NCI-H187 treated with DMSO at 0.1 percent for 48 hours (cell line): ENCODE measurements at regions not wholly inside any gene's neighbourhood (a gene's known extent, or its start where the extent isn't known, plus 50 kb on each side); places are given as distances from the start of the nearest gene placed in this dataset.

Experiments used
- DNase-seq: peaks from one replicate; lab custom pipeline; 2025; lab: John Stamatoyannopoulos, UW

DNA sequence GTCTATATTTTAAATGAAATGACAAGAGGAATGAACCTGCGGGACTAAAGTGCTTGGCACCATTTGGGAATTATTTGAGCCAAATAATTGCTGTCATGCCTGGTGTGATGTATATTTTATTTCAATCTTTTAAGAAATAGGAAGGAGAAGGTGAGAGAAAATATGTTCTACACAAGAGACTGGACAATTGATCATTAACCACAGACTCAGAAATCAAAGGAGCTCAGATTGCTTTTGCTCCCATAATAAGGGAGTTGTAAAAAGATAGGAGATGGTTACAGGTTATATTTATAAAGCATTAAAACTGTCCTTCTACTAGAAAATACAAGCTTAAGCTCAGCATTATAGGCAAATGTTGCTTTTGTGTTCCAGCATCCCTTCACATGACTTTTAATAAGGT, 515.2 kb upstream of the SULF2 start:
- no peak for DNase-seq

DNA sequence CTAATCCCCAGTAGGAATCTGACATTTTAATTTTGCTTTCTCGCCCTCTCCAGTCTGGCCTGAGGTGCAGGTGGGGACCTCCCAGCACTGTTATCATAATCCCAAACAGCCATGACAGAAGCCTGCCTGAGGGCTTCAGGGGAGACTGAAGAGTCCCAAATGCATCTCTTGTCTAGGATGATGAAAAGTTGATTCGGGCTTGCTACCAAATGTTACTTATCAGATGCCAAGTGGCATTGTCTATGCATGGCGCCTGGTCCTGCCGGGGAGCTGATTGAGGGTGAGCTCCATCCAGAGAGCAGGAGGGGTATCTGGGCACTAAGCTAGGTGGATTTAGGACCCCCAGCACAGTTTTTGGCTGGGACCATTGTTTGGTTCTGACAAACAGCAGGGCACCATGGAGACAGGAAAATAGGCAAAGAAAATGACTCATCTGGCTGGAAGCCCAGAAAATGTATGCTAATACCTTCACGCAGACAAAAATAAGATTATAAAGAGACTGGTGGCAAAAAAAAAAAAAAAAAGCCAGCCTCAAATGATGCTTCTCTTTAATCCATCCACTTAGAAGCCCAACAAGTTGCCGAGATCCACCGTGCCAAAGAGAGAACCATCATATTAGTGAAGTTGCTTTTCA, 513.7 kb upstream of the SULF2 start:
- no peak for DNase-seq

DNA sequence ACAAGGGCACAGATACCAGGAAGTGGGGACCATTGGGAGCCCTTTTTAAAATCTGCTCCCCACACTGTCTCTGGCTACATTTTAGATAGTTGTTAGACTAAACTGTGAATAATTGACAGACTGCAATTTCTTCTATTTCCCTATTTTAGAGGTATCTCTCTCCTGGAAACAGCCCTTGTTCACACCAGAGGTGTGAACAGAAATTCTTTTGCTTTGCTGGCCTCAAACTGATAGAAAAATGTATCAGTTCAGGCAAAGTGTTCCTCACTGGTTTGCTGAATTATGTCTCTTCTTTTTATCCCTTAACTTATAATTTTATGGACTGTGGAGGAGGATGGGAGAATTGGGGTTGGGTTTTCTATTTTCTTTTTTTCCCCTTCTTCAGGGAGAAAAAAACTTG, 513.2 kb upstream of the SULF2 start:
- no peak for DNase-seq

DNA sequence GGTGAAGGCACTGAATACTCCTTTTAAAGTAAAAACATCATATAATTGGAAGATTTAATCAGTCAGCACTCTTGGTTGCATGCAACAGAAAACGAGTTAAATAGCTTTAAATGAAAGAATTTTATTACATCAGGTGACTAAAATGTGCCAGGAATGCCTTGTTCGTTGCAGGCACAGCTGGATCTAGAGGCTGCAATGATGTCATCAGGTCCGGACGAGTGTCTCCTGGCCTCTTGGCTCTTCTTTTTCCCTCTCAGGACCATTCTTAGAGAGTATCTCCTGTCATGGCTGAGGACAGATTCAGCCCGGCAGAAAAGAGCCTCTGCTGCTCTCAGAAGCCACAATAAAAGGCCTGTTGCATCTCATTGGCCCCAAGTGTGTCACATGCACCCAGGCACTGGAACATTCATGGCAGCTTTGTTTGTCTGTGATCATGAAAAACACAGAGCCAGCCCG, 510.7 kb upstream of the SULF2 start:
- no peak for DNase-seq

DNA sequence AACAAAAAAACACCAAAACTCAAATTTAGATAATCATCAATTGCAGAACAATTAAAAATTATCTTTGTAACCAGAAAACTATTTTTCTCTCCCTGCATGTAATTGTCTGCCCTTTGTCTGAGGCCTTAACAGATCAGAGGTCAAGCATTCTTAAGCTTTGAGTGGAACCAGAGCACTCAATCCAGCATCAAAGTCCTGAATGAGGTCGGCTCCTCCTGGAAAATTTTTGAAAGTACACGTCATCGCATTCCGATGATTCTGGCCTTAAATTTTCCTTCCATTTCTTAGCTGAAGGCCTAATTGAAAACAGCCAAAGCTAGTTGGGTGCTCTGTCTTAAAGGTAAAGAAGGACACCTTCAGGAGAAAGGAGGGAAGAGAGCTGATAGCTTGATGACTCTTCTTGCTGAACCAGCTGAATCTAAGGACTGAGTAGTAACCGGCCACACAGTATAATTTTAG, 510.2 kb upstream of the SULF2 start:
- no peak for DNase-seq

DNA sequence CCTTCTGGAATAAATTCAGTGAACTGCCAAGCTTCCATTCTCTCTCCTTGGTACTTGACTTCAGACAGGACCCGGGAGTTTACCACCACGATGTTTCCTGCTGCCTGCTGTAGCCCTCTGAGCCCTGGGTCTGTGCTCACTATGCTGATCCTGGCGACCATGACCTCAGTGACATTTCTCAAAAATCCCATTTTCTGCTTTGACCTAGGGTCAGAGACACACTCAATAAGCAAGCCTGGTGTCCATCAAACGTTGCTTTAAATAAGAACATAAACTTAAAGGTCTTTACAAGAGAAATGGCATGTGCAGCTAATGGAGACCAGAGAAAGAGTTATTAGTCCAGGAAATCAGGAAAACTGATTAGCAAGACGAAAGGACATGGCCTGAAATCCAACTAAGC, 509.7 kb upstream of the SULF2 start:
- no peak for DNase-seq

DNA sequence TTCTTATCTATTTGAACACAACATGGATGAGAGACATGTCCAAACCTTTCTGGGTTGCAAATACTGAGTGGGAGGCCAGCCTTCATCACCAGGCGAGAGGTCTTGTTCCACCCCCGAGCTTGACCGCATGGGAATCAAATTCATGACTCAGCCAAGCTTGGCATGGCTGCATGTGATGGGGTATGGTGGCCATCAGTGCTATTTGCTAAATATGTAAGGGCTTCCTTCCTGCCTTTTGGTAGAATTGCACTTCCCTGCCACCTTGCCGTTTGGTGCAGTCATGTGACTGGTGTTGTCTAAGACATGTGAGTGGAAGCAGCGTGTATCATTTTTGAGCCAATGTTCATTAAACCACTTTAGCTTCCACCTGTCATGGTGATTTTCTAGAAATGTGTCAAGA, 508.9 kb upstream of the SULF2 start:
- DNase-seq = no peak

DNA sequence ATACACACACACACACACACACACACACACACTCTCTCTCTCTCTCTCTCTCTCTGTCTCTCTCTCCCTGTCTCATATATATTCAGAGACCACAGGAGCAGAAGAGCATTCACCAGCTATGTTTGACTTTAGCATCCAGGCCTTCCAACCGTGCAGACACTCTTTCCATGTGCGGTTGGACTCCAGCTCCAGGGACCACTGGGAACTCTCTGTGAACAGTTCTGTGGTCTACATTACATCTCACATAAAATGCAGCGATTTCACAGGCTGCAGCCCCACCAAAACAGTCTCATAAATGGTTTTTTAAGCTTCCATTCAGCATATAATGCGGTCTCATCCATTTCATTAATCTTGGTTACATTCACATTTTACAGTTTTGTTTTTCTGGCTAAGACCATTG, 508.4 kb upstream of the SULF2 start:
- no peak for DNase-seq

DNA sequence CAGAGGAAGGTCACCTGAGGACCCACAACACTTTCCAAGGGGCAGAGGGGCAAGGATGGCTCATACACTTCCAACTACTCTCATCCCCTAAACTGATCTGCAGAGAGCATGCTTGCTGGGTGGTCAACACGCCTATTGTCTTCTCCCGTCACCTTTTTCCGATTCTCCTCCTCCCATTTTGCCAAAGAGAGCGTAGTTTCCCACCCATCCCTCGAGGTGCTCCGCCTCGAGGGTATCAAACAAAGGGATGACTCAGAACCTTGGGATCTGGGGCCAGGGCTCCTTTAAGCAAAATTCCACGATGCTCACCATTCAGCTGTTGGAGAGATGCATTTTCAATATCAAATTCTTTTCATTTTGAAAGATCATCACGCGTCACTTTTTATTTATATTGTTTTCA, 507.5 kb upstream of the SULF2 start:
- DNase-seq = no peak

DNA sequence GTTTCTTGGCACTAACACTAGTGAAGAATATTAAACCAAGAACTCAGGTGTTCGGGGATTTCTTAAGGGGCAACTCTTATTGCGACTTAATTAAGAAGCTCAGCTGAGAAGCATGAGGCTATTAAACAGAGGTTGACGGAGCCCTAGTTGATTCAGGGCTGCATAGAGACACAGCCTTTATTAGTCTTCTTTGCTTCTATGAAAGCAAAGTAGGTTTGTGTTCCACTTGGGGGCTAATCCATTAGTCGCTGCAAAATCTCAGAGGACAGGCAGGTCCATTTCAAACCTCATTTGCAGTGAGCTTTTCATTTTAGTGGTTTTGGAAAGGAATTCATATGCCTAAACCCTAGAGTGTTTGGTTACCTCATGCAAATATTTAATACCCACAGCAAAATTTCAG, 506.6 kb upstream of the SULF2 start:
- no peak for DNase-seq

DNA sequence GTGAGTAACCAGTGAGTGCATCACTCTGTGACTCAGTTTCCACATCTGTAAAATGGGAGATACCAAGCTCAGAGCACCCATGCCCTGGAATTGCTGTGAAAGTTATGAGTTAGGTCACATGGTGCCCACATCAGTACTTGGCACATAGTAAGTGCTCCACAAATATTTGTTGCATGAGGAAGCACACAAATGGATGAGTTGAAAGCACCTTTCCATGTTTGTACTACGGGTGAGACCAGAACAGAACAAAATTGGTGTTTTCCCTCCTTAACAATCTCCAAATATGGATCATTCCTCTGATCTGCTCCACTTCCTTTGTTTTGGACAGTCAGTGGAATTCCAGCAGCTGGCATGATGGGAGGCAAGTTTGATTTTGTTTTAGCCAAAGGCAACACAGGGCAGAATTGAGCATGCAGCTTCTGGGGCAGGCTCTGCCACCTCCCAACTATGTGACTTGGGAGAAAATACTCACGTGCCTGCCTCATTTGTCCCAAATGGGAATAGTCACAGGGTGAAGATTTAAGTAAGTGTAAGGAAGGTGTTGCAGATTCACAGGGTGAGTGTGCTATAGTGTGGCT, 503.7 kb upstream of the SULF2 start:
- DNase-seq = no peak

DNA sequence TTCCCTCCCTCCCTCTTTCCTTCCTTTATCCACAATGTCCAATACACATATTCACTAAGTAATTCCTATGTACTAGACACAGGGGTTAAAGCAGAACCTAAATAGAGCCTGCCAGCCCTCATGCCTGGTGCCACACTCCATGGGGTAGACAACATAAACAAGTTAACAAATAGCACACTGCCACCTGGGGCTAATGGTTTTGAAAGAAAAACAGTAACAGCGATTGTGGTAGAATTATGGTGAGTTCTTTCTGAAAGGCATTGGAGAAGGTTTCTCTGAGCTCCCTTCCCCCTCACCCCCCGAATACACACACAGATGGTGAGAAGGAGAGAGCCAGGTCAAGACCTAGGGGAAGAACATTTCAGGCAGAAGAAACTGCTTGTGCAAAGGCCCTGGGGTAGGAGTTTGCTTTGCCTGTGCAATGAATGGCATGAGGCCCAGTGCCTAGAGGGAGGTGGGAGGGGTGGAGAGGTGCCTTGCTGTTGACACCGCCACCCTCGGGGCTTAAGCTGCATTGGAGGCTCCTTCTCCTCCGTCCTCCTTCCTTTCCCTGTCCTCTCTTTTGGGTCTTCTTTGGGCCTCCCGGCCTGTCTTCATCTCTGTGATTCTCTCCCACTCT, 502.4 kb upstream of the SULF2 start:
- DNase-seq = no peak

DNA sequence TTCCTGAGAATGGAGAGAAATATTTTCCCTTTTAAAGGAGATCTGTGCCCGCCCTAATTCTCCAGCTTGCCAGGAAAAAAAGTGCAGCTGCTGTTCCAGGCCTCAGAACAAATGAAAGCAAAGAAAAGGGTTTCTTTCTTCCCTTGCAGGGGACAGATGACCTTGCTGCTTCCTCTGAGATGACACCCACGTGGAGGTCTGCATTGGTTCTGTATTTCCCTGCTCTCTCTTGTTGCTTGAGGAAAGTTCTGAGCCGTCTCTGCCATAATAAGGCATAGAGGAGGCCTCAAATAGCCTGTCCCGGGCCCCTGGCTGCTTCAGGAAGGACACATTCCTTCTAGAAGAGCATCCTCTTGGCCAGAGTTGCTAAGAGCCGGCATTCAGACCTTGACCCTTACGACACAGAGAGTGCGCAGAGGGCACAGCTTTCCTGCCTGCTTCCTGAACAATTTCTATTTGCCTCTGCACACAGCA, 501.8 kb upstream of the SULF2 start:
- no peak for DNase-seq

DNA sequence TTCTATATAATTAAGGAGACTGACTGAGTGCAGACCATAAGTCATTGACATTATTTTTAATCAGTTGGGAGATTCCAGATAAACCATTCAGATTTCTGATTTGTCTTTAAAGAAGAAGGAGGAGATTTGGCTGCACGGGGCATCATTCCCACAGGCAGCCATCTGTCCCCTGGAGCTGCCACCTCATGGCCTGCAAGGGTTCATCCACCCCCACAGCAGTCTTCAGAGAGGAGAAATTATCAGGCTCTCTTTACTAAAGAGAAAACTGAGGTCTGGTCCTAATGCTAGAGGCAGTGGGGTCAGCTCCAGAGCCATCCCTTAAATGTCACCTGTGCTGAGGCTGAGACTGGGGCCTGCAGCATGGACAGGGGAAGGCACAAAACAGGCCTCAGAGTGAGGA, 501.3 kb upstream of the SULF2 start:
- DNase-seq = no peak

DNA sequence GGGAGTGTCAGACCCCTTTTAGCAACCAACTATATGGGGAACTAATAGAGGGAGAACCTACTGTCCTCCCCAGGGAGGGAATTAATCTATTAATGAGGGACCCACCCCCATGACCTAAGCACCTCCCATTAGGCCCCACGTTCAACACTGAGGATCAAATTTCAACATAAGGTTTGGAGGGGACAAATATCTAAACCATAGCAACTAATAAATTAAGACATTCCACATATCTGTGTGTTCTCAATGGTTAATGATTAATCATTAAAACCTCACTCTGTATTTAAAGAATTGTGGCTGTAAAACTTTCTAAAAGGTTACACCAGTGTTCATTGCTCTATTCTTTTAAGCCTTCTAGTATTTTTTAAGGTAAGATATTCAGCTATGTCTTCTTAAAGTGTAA, 500.4 kb upstream of the SULF2 start:
- DNase-seq = no peak

DNA sequence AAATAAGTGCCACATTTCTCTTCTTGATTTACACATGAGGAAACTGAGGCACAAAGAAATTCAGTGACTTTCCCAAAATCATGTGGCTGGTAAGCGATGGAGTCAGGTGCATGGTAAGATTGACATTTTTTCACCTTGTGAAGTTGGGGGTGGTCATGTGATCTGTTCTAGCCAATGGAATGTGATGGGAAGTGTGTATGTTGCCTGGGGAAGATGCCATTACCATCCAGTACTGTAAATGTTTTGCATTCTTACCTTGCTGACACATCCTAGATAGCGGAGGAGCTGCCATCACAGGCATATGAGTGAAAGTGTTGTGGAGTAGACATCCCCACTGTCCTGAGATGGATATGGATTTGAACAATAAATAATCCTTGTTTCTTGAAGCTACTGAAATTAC, 499.6 kb upstream of the SULF2 start:
- no peak for DNase-seq

DNA sequence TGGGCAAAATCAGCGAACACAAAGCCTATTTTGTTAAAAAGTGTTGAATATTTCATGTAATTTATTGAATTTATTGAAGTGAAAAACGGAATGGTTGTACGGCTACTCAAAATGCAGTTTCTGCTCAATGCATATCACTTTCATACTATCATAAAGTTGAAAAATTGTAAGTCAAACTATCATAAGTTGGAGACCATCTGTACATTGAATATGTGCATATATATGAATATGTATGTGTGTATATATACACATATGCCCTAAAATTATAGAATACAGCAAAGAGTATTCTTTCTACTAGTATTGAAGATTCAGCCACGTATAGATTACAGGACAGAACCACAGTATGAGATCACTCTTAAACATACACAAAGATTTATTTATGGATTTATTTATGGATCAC, 499.0 kb upstream of the SULF2 start:
- no peak for DNase-seq

DNA sequence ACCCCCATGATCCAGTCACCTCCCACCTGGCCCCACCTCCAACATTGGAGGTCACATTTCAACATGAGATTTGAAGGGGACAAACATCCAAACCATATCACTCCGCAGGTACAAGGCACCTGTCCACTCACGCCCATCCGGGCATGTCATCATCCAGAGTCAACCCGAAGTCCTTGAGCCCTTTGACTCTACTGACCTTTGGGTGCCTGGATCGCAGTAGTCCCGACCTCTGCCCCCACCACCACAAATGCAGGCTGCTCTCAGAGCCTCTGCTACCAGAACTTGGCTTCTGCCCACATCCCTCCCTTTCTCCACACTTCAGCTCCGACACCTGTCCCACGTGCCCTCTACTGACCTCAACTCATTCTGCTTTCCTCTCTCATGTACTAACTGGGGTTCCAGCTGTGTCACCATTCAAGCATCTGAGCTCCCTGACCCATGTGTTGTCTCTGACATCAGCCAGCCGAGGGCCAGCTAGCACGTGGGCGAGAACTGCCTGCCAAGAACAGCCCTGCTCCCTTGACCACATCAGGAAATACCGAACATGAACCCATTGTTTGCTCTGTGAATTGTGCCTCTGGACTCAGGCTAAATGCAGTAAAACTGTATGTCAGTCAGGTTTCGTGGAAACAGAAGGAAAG, 498.3 kb upstream of the SULF2 start:
- no peak for DNase-seq

DNA sequence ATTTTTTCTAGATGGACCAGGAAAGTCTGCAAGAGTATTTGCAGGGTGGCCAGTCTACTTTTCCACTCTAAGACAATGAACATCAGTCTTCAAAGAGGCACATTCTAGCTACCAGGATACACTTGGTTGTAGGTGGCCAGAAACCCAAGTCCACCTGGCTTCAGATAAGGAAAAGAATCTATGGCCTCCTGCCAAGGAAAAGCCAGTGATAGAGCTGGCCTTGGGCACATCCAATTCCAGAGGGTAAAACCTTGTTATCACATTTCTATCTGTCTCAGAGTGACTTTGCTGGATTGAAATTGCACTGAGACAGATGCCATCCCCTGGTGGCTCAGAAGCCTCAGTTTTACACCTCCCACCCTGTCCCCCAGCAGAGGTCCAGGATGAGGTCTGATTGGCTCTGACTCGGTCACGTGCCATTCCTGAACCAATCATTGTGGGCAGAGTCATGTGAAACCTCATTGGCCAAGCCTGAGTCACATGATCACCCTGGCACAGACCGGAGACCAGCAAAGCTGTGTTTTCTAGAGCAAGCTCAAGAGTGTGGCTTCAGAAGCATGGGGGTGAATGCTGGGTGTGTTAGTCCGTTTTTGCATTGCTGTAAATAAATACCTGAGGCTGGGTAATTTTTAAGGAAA, 497.4 kb upstream of the SULF2 start:
- DNase-seq = no peak

DNA sequence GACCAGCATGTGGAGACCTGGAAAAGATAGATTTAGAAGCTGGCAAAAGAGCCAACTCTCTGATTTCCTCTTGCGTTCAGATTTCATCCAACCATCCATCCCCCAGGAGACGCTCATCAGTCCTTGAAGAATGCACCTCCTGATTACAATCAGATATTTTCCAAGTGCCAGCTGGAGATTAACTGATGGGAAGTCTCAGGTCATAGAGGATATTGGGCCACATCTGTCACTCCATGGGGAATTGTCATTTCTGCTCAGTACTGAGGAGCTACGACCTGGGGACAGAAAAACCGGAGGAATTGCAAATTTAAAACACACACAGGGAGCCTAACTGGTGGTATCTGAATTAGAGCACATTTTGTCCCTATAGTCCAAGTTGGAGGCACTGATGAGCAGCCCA, 496.2 kb upstream of the SULF2 start:
- DNase-seq = no peak

DNA sequence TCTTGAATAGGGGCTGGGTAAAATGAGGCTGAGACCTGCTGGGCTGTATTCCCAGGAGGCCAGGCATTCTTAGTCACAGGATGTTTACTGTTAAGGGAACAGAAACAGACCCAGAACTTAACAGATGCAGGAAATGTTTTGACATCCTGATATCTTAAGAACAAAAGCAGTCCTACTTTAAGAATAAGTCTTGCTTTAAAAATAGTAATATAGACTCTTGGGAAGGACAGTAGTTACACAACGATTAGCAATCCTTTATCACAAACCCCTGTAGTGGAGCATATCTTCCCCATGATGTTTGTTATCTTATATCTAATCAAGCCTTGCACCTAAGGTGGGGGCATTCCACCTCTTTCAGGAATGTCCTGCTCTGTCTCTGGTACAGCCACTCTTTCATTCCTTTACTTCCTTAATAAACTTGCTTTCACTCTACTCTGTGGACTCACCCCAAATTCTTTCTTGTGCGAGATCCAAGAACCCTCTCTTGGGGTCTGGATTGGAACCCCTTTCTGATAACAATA, 493.7 kb upstream of the SULF2 start:
- DNase-seq = no peak

DNA sequence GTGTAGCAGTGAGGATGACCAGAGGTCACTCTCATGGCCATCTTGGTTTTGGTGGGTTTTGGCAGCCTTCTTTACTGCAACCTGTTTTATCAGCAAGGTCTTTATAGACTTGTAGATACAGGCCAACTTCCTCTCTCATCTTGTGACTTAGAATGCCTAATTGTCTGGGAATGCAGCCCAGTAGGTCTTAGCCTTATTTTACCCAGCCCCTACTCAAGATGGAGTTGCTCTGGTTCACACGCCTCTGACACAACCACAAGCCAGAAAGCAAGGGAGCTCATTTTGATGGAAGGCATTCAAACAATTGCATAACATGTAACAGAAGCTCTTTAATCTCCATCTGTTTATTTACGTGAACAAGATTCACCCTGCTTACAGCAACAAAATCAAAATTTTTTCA, 492.0 kb upstream of the SULF2 start:
- no peak for DNase-seq

DNA sequence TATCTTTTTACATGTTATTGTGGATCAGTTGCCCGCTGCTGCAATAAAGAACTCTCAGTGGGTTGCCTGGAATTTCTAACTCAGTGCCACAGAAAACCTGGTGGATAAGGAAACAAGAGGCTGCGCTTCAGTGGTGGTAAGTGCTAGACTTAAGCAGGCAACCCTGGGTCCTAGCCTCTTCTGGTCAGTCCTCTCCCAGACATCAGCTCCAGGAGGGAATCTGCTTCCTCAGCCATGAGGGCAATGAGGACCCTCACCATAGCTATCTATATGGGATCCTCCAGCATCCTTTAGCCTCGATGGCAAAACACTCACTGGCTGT, 490.7 kb upstream of the SULF2 start:
- DNase-seq = no peak
